K562 (cell line): ENCODE measurements at regions not wholly inside any gene's neighbourhood (a gene's known extent, or its start where the extent isn't known, plus 50 kb on each side); places are given as distances from the start of the nearest gene placed in this dataset.

ENCODE experiments used
- ATAC-seq: fragments of 200-7000 bp; cut with Tn5 transposase; 3 replicates; pipeline ENCODE4 v1.9.1; 2020; ENCODE audit warnings: moderate library complexity
- BruUV-seq: library from RNA; stranded (reverse); fragments of 400-500 nt; replicated peaks from 2 replicates; lab custom pipeline; 2021; lab: Mats Ljungman, UMichigan
- CTCF ChIA-PET: fragments of 300-600 bp; formaldehyde crosslinking; extraction: SDS; loops from one replicate; lab custom pipeline; 2021; ENCODE audit warnings: low intra/inter-chr PET ratio; lab: Yijun Ruan, JAX
- POLR2A ChIA-PET: fragments of 300-600, 350-650 bp; sonication (Branson Sonifier 250); formaldehyde crosslinking; extraction: SDS; loops from one replicate; lab custom pipeline; 2021; ENCODE audit warnings: antibody characterized with exemption, inconsistent platforms; lab: Yijun Ruan, JAX
- DNase-seq, 4 experiments: peaks; one replicate each; pipeline versions ENCODE4 v3.0.0 to v3.0.0-alpha.2; 2011 to 2018; ENCODE audit warnings: low spot score in 3 of 4, mixed read lengths in 3 of 4; ENCODE audit errors: extremely low read depth in 1 of 4
- FAIRE-seq: peaks from 2 replicates; lab custom pipeline; 2011; peaks lifted over from hg19 to GRCh38; lab: Jason Lieb, UNC
- H2AFZ ChIP-seq: 2 replicates; pipeline ENCODE4 v1.6.0; 2011; ENCODE audit warnings: low read depth, low read length, control low read depth, inconsistent platforms
- H3K27ac ChIP-seq: fragments of 200-600 bp; 3 replicates; pipeline ENCODE4 v1.8.0; 2011; ENCODE audit warnings: low read depth, mild to moderate bottlenecking, control low read depth, inconsistent platforms, low read length, moderate library complexity, mixed read lengths; ENCODE audit errors: extremely low read depth
- H3K27me3 ChIP-seq, 2 experiments: fragments of 300-600 bp in 1 of 2; 2 replicates in 1 of 2; 3 replicates in 1 of 2; pipeline versions ENCODE4 v1.6.0 to v1.8.0; 2011; ENCODE audit warnings: inconsistent platforms in 2 of 2, low read length in 2 of 2, mild to moderate bottlenecking in 1 of 2, mixed read lengths in 1 of 2, moderate library complexity in 1 of 2; ENCODE audit not compliant: control insufficient read depth in 2 of 2, insufficient read depth in 2 of 2
- H3K36me3 ChIP-seq: fragments of 300-600 bp; 3 replicates; pipeline ENCODE4 v1.8.0; 2011; ENCODE audit warnings: mild to moderate bottlenecking, low read length, inconsistent platforms; ENCODE audit not compliant: control insufficient read depth, insufficient read depth
- H3K4me1 ChIP-seq, 2 experiments: fragments of 200-600 bp in 1 of 2; replicated peaks in 1 of 2; 2 replicates in 1 of 2; 3 replicates in 1 of 2; pipeline versions ENCODE4 v1.5.1 to v1.8.0; 2011; ENCODE audit warnings: inconsistent platforms in 2 of 2, low read length in 2 of 2, mild to moderate bottlenecking in 1 of 2, mixed read lengths in 1 of 2, moderate library complexity in 1 of 2; ENCODE audit not compliant: control insufficient read depth in 2 of 2, insufficient read depth in 2 of 2
- H3K4me2 ChIP-seq: 2 replicates; pipeline ENCODE4 v1.6.1; 2011; ENCODE audit warnings: low read length, control low read depth, inconsistent platforms, mixed read lengths; ENCODE audit not compliant: insufficient read depth
- H3K4me3 ChIP-seq: fragments of 200-600 bp; sonication (generic), shearing (Covaris generic); 2 replicates; pipeline ENCODE4 v1.5.1; 2016; ENCODE audit warnings: control low read depth, inconsistent platforms
- H3K79me2 ChIP-seq: fragments of 200-600 bp; 3 replicates; pipeline ENCODE4 v1.8.0; 2011; ENCODE audit warnings: low read length, inconsistent platforms; ENCODE audit not compliant: control insufficient read depth, insufficient read depth
- H3K9ac ChIP-seq, 2 experiments: 2 replicates each; pipeline versions ENCODE4 v1.6.0 to v1.6.1; 2011; ENCODE audit warnings: low read depth in 2 of 2, low read length in 2 of 2, control low read depth in 1 of 2, inconsistent platforms in 1 of 2, mild to moderate bottlenecking in 1 of 2, mixed read lengths in 1 of 2; ENCODE audit not compliant: insufficient read depth in 1 of 2
- H3K9me1 ChIP-seq: one replicate; pipeline ENCODE4 v1.6.0; 2011; ENCODE audit warnings: inconsistent platforms, mild to moderate bottlenecking, low read length, moderate library complexity; ENCODE audit not compliant: control insufficient read depth, insufficient read depth
- H3K9me3 ChIP-seq: replicated peaks from 2 replicates; pipeline ENCODE4 v1.5.1; 2011; ENCODE audit warnings: low read depth, low read length, inconsistent platforms; ENCODE audit not compliant: control insufficient read depth, insufficient read depth
- H4K20me1 ChIP-seq: replicated peaks from 2 replicates; pipeline ENCODE4 v1.6.1; 2011; ENCODE audit warnings: low read length, inconsistent platforms, mixed read lengths; ENCODE audit not compliant: control insufficient read depth, insufficient read depth
- DPF2 ChIP-seq: fragments of 450-650 bp; IDR thresholded peaks from 2 replicates; pipeline ENCODE4 v1.6.1; 2016
- MAFK ChIP-seq: IDR thresholded peaks from 2 replicates; pipeline ENCODE4 v1.6.1; 2011; ENCODE audit warnings: low read length, improper control_type of control experiment
- RFX1 ChIP-seq: fragments of 450-650 bp; IDR thresholded peaks from 2 replicates; pipeline ENCODE4 v1.6.1; 2016; ENCODE audit warnings: mild to moderate bottlenecking, moderate library complexity
- SRSF9 ChIP-seq: fragments of 200-400 bp; formaldehyde crosslinking; IDR thresholded peaks from 2 replicates; pipeline ENCODE4 v1.6.1; 2017; ENCODE audit warnings: low read depth, low read length, borderline replicate concordance
- ZNF23 ChIP-seq: fragments of 250-450 bp; sonication (Bioruptor Pico); IDR thresholded peaks from 2 replicates; pipeline ENCODE4 v1.4.0; 2020; ENCODE audit warnings: mild to moderate bottlenecking
- ZNF77 ChIP-seq: fragments of 250-450 bp; sonication (Bioruptor Pico); IDR thresholded peaks from 2 replicates; pipeline ENCODE4 v1.5.0; 2020
- WGBS: fragments of 100-300 bp; shearing (Covaris generic); methylation state at CpG from one replicate; pipeline ENCODE4 v1.1.6; 2016; ENCODE audit warnings: low coverage, mixed read lengths; ENCODE audit not compliant: insufficient coverage; ENCODE audit errors: missing lambda C conversion rate; 5-methylcytosine and 5-hydroxymethylcytosine counted together
- in situ Hi-C: fragments of 300-500 bp; cut with MboI; formaldehyde crosslinking; loops from 4 replicates; pipeline ENCODE4 v1.15.0; 2018; ENCODE audit warnings: inconsistent platforms, mixed read lengths
- intact Hi-C: fragments of 100-400 bp; cut with micrococcal nuclease; formaldehyde crosslinking; loops from 2 replicates; pipeline ENCODE4 v1.14.2; 2022
- TF ChIP-seq, protein P1 (sequence below): fragments of 450-650 bp; IDR thresholded peaks from 2 replicates; pipeline ENCODE4 v1.6.1; 2016; ENCODE audit warnings: low read depth

DNA sequence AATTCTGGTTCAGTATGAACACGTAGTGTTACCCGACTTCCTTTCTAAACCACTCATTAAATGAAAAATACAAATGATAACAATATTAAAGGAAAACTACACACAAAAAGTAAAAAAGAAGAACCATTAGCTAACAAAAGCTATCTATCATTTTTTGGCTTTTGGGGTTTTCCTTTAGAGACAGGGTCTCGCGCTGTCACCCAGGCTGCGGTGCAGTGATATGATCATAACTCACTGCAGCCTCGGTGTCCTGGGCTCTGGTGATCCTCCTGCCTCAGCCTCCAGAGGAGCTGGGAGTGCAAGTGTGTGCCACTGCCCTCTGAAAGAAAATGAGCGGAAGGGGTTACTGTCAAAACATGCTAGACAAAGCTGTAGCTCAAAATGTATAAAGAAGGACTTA lies 238.2 kb upstream of the AVPR1A start:
- Histone ChIP-seq H3K79me2 (no peaks in the 10 kb centered on the region), H3K9me1 (no peaks in the 10 kb centered on the region), H3K36me3 (no peaks in the 10 kb centered on the region), H3K4me3 (no peak overlapping the region), H3K27ac (no peak overlapping the region), H3K9ac (no peak overlapping the region), H3K4me1 (no peaks in the 10 kb centered on the region), H3K4me2 (no peak overlapping the region), H3K9me3 (no peaks in the 10 kb centered on the region), H2AFZ (no peak overlapping the region), H3K27me3 (0 out of 5 replicates have a peak, but pooled peaks cover 0 to 4% of the 10 kb centered on the region in 2 experiments), H4K20me1 (no peaks in the 10 kb centered on the region)
- ATAC-seq = no peak
- CTCF ChIA-PET = no interaction called here
- no peak for TF ChIP-seq MAFK
- TF ChIP-seq SRSF9 = no peak
- intact Hi-C loops (no loop called here), in situ Hi-C loops (no loop called here)
- no TSS peak for BruUV-seq
- WGBS = 0% methylated on average over 7 of the region's 7 CpGs
- DNase-seq = no peak
- POLR2A ChIA-PET = interaction anchor here (0.5 to 0.7 kb wide), 2 partner anchors 12 to 708 kb away, joined by 3 read pairs; no protein-coding TSS in a partner anchor
- FAIRE-seq = no peak

DNA sequence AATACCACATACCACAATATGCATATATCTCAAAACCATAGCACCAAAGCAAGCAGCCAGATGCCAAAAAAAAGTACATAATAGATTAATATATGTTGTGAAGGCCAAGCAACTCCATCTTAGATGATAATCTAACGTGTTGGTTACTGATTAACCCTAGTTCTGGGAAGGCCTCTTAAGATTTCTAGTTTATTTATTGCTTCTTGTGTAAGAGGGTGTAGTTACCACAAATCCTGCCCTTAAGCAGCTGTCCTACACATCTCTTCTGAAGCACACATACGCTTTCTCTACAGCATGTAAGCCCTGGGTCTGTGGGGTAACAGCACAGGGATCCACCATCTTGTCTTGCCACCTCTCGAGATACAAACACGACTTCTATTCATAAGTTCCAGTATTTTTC lies 236.8 kb upstream of the AVPR1A start:
- Histone ChIP-seq H3K27ac (no peak overlapping the region), H3K4me3 (no peak overlapping the region), H2AFZ (no peak overlapping the region), H3K9me3 (no peaks in the 10 kb centered on the region), H3K4me2 (no peak overlapping the region), H3K27me3 (0 out of 5 replicates have a peak, but pooled peaks cover 0 to 4% of the 10 kb centered on the region in 2 experiments), H3K9me1 (no peaks in the 10 kb centered on the region), H4K20me1 (no peaks in the 10 kb centered on the region), H3K79me2 (no peaks in the 10 kb centered on the region), H3K9ac (no peak overlapping the region), H3K4me1 (no peaks in the 10 kb centered on the region), H3K36me3 (no peaks in the 10 kb centered on the region)
- BruUV-seq = no TSS peak
- CTCF ChIA-PET = interaction anchor here (0.7 kb wide), 1 partner anchor 960 kb away, joined by 3 read pairs; no protein-coding TSS in a partner anchor
- in situ Hi-C loops = no loop called here
- intact Hi-C loops = no loop called here
- DNase-seq (no peak), FAIRE-seq (no peak), ATAC-seq (no peak)
- POLR2A ChIA-PET = no interaction called here
- 4% methylated on average over 4 of the region's 4 CpGs for WGBS
- TF ChIP-seq DPF2 (no peak), RFX1 (no peak), ZNF23 (CRISPR knock-in tag) (no peak), ZNF77 (CRISPR knock-in tag) (no peak)
- TF ChIP-seq, protein P1, sequence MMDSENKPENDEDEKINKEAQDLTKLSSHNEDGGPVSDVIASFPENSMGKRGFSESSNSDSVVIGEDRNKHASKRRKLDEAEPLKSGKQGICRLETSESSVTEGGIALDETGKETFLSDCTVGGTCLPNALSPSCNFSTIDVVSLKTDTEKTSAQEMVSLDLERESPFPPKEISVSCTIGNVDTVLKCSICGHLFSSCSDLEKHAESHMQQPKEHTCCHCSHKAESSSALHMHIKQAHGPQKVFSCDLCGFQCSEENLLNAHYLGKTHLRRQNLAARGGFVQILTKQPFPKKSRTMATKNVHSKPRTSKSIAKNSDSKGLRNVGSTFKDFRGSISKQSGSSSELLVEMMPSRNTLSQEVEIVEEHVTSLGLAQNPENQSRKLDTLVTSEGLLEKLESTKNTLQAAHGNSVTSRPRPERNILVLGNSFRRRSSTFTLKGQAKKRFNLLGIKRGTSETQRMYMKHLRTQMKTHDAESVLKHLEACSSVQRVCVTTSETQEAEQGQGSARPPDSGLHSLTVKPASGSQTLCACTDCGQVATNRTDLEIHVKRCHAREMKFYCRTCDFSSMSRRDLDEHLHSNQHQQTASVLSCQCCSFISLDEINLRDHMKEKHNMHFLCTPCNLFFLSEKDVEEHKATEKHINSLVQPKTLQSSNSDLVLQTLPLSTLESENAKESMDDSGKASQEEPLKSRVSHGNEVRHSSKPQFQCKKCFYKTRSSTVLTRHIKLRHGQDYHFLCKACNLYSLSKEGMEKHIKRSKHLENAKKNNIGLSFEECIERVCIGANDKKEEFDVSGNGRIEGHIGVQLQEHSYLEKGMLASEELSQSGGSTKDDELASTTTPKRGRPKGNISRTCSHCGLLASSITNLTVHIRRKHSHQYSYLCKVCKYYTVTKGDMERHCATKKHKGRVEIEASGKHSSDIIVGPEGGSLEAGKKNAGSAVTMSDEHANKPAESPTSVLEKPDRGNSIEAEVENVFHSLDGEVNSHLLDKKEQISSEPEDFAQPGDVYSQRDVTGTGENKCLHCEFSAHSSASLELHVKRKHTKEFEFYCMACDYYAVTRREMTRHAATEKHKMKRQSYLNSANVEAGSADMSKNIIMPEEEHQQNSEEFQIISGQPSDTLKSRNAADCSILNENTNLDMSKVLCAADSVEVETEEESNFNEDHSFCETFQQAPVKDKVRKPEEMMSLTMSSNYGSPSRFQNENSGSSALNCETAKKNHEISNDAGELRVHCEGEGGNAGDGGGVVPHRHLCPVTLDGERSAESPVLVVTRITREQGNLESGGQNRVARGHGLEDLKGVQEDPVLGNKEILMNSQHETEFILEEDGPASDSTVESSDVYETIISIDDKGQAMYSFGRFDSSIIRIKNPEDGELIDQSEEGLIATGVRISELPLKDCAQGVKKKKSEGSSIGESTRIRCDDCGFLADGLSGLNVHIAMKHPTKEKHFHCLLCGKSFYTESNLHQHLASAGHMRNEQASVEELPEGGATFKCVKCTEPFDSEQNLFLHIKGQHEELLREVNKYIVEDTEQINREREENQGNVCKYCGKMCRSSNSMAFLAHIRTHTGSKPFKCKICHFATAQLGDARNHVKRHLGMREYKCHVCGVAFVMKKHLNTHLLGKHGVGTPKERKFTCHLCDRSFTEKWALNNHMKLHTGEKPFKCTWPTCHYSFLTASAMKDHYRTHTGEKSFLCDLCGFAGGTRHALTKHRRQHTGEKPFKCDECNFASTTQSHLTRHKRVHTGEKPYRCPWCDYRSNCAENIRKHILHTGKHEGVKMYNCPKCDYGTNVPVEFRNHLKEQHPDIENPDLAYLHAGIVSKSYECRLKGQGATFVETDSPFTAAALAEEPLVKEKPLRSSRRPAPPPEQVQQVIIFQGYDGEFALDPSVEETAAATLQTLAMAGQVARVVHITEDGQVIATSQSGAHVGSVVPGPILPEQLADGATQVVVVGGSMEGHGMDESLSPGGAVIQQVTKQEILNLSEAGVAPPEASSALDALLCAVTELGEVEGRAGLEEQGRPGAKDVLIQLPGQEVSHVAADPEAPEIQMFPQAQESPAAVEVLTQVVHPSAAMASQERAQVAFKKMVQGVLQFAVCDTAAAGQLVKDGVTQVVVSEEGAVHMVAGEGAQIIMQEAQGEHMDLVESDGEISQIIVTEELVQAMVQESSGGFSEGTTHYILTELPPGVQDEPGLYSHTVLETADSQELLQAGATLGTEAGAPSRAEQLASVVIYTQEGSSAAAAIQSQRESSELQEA = no peak
